ENCODE measurements at regions not wholly inside any gene's neighbourhood (a gene's known extent, or its start where the extent isn't known, plus 50 kb on each side); places are given as distances from the start of the nearest gene placed in this dataset.

- H3K4me1 ChIP-seq (ENCODE audit: insufficient read depth, low read length): no peaks in the 10 kb centered on the region
- POLR2A ChIA-PET: no interaction called here
- H3K4me2 ChIP-seq (ENCODE audit: low read depth, low read length): no peak overlapping the region
- TF ChIP-seq BRD4 (CRISPR knock-in tag; IDR thresholded peaks at IDR 0.05): no peak
- TF ChIP-seq TEAD3 (CRISPR knock-in tag; optimal IDR thresholded peaks at IDR 0.05; ENCODE audit: borderline replicate concordance): no peak
- TF ChIP-seq ZFP36 (IDR thresholded peaks at IDR 0.05; ENCODE audit: borderline replicate concordance, low read depth, low read length, partially characterized antibody): no peak
- no peak for TF ChIP-seq POLR2G (IDR thresholded peaks at IDR 0.05; ENCODE audit: low read depth, low read length)
- no peak for TF ChIP-seq RAD51 (IDR thresholded peaks at IDR 0.05; ENCODE audit: borderline replicate concordance)
- no peak for TF ChIP-seq RNF2 (conservative IDR thresholded peaks at IDR 0.05; ENCODE audit: low read depth)
- no peak for TF ChIP-seq MAFK (conservative IDR thresholded peaks at IDR 0.05 in 1 of 2, IDR thresholded peaks at IDR 0.05 in 1 of 2; ENCODE audit: low read length in 2 of 2)
- no peak for TF ChIP-seq ZNF556 (CRISPR knock-in tag; IDR thresholded peaks at IDR 0.05; ENCODE audit: borderline replicate concordance)
- no peak for TF ChIP-seq CREBL2 (CRISPR knock-in tag; IDR thresholded peaks at IDR 0.05; ENCODE audit: borderline replicate concordance)
- intact Hi-C loops (cut with micrococcal nuclease; ENCODE audit: unreplicated experiment): no loop called here
- no peak for FAIRE-seq
- H3K9ac ChIP-seq (ENCODE audit: insufficient read depth, low read depth, low read length): no peak overlapping the region
- no peak for DNase-seq (ENCODE audit: low spot score)
- CTCF ChIA-PET (ENCODE audit: low intra/inter-chr PET ratio, low total read pairs): no interaction called here
- BruUV-seq (replicated peaks): no TSS peak
- in situ Hi-C loops (cut with HindIII; ENCODE audit: extremely low pct_ligation_motif_present, low pct_unique_long_range_greater_than_20kb): no loop called here
- H3K27ac ChIP-seq (ENCODE audit: extremely low read length, insufficient read depth, low read length): no peak overlapping the region
- 0% methylated on average over 4 of the region's 4 CpGs for WGBS (ENCODE audit: low lambda C conversion rate)
- no peaks in the 10 kb centered on the region for H3K9me3 ChIP-seq (ENCODE audit: low read length)
- H3K27me3 ChIP-seq (ENCODE audit: control insufficient read depth in 1 of 2, insufficient read depth in 2 of 2, low read length in 2 of 2): no peaks in the 10 kb centered on the region
- H2AFZ ChIP-seq (ENCODE audit: low read length): no peak overlapping the region
- ATAC-seq: no peak
- no peaks in the 10 kb centered on the region for H3K36me3 ChIP-seq (replicated peaks in 1 of 2; ENCODE audit: control insufficient read depth in 1 of 2, insufficient read depth in 2 of 2, low read length in 2 of 2)
- no peaks in the 10 kb centered on the region for H4K20me1 ChIP-seq (ENCODE audit: insufficient read depth, low read length)
- no peak overlapping the region for H3K4me3 ChIP-seq (replicated peaks in 1 of 3; ENCODE audit: insufficient read depth in 1 of 3, low read depth in 2 of 3, low read length in 3 of 3)
- no peaks in the 10 kb centered on the region for H3K79me2 ChIP-seq (ENCODE audit: insufficient read depth, low read length)
Measured at GRCh38 chr4:67333664-67334063, 211.6 kb downstream of the CENPC start.

GRCh38 chr4:67332627-67333026 is 212.7 kb downstream of the CENPC start:
- Histone ChIP-seq H2AFZ (ENCODE audit: low read length) (no peak overlapping the region), H3K9me3 (ENCODE audit: low read length) (no peaks in the 10 kb centered on the region), H4K20me1 (ENCODE audit: insufficient read depth, low read length) (no peaks in the 10 kb centered on the region), H3K4me3 (replicated peaks in 1 of 3; ENCODE audit: insufficient read depth in 1 of 3, low read depth in 2 of 3, low read length in 3 of 3) (no peak overlapping the region), H3K27me3 (ENCODE audit: control insufficient read depth in 1 of 2, insufficient read depth in 2 of 2, low read length in 2 of 2) (no peaks in the 10 kb centered on the region), H3K4me2 (ENCODE audit: low read depth, low read length) (no peak overlapping the region), H3K4me1 (ENCODE audit: insufficient read depth, low read length) (no peaks in the 10 kb centered on the region), H3K79me2 (ENCODE audit: insufficient read depth, low read length) (no peaks in the 10 kb centered on the region), H3K36me3 (replicated peaks in 1 of 2; ENCODE audit: control insufficient read depth in 1 of 2, insufficient read depth in 2 of 2, low read length in 2 of 2) (no peaks in the 10 kb centered on the region), H3K9ac (ENCODE audit: insufficient read depth, low read depth, low read length) (no peak overlapping the region), H3K27ac (ENCODE audit: extremely low read length, insufficient read depth, low read length) (no peak overlapping the region)
- WGBS (ENCODE audit: low lambda C conversion rate): 0% methylated on average over 4 of the region's 4 CpGs
- POLR2A ChIA-PET: no interaction called here
- in situ Hi-C loops (cut with HindIII; ENCODE audit: extremely low pct_ligation_motif_present, low pct_unique_long_range_greater_than_20kb): no loop called here
- intact Hi-C loops (cut with micrococcal nuclease; ENCODE audit: unreplicated experiment): no loop called here
- CTCF ChIA-PET (ENCODE audit: low intra/inter-chr PET ratio, low total read pairs): no interaction called here
- FAIRE-seq (no peak), ATAC-seq (peak; percentile 92), DNase-seq (ENCODE audit: low spot score) (peak; percentile 16)
- BruUV-seq (replicated peaks): no TSS peak
- TF ChIP-seq MED13 (CRISPR knock-in tag; IDR thresholded peaks at IDR 0.05) (no peak), CTCF (CRISPR knock-in tag; IDR thresholded peaks at IDR 0.05) (peak; percentile 21; the same call in 1 of the 2 replicates)

All from HepG2 (cell line).